Upper lobe of left lung (tissue), 6 donors: ENCODE measurements at regions not wholly inside any gene's neighbourhood (a gene's known extent, or its start where the extent isn't known, plus 50 kb on each side); places are given as distances from the start of the nearest gene placed in this dataset.
A peak's percentile ranks its signal among the peaks of the same experiment; 100 is the strongest.

Experiments used
- ATAC-seq, 2 donors: fragments of 200-7000 bp; cut with Tn5 transposase; one replicate each; pipeline ENCODE4 v1.9.1; 2022; ENCODE audit warnings: mild to moderate bottlenecking in 2 of 2, moderate library complexity in 2 of 2; ENCODE audit not compliant: low FRiP score in 2 of 2
- DNase-seq, 2 donors: peaks; one replicate each; pipeline ENCODE4 v3.0.0-alpha.2; 2019 to 2020
- H3K27ac ChIP-seq, 4 donors: fragments of 200-600 bp; sonication (generic); one replicate each; pipeline ENCODE4 v1.5.1; 2016 to 2019
- H3K27me3 ChIP-seq, 4 donors: fragments of 200-600 bp; sonication (generic); one replicate each; pipeline ENCODE4 v1.5.1; 2017 to 2019
- H3K36me3 ChIP-seq, 4 donors: fragments of 200-600 bp; sonication (generic); one replicate each; pipeline ENCODE4 v1.5.1; 2016 to 2019
- H3K4me1 ChIP-seq, 4 donors: fragments of 200-600 bp; sonication (generic); one replicate each; pipeline ENCODE4 v1.5.1; 2018 to 2019
- H3K4me3 ChIP-seq, 4 donors: fragments of 200-600 bp; sonication (generic); one replicate each; pipeline ENCODE4 v1.5.1; 2017 to 2019; ENCODE audit warnings: mild to moderate bottlenecking in 2 of 4, moderate library complexity in 1 of 4
- H3K9me3 ChIP-seq, 4 donors: fragments of 200-600 bp; sonication (generic); one replicate each; pipeline ENCODE4 v1.5.1; 2018 to 2019
- CTCF ChIP-seq, 6 experiments: fragments of 450-650 bp in 4 of 6; fragments of 200-600 bp in 2 of 6; sonication (generic) in 2 of 6; IDR thresholded peaks; one replicate each; pipeline ENCODE4 v1.5.1; 2016 to 2019; ENCODE audit warnings: antibody characterized with exemption in 6 of 6
- EP300 ChIP-seq, 4 donors: sonication (generic); formaldehyde crosslinking; IDR thresholded peaks; one replicate each; pipeline ENCODE4 v1.5.1; 2017; ENCODE audit warnings: antibody characterized with exemption in 4 of 4, control low read depth in 2 of 4
- POLR2A ChIP-seq, 4 donors: fragments of 450-650 bp; IDR thresholded peaks; one replicate each; pipeline ENCODE4 v1.5.1; 2016 to 2017; ENCODE audit warnings: antibody characterized with exemption in 4 of 4, mild to moderate bottlenecking in 2 of 4
- POLR2AphosphoS5 ChIP-seq, 2 donors: sonication (generic); formaldehyde crosslinking; IDR thresholded peaks; one replicate each; pipeline ENCODE4 v1.5.1; 2017; ENCODE audit warnings: antibody characterized with exemption in 2 of 2
- WGBS, 2 donors: methylation state at CpG; one replicate each; pipeline ENCODE4 v1.1.5; 2017 to 2018; 5-methylcytosine and 5-hydroxymethylcytosine counted together
- donor health status: DM: no; HTN: no; CAD: no; lungs with moderate emphysema.
- donor health status: DM: no; HTN: yes; CAD: no; lungs with severe emphysema.

GRCh38 chr16:14364112-14364385 lies 266.0 kb downstream of the PARN start:
- TF ChIP-seq EP300 (IDR thresholded peaks at IDR 0.05) = no peak
- TF ChIP-seq CTCF (IDR thresholded peaks at IDR 0.05) = no peak
- no peak for TF ChIP-seq POLR2AphosphoS5 (IDR thresholded peaks at IDR 0.05)
- no peak for TF ChIP-seq POLR2A (IDR thresholded peaks at IDR 0.05)
- H3K27ac ChIP-seq = peak overlapping the region in 3 of 4 donors; percentile 30 to 40 (median 39)
- no peaks in the 10 kb centered on the region for H3K36me3 ChIP-seq
- WGBS, 2 donors = 50 to 66% methylated on average over 4 of the region's 4 CpGs
- DNase-seq (no peak), ATAC-seq (no peak)
- H3K4me1 ChIP-seq = peaks cover 0 to 8% (median 3%) of the 10 kb centered on the region in 4 donors
- H3K9me3 ChIP-seq = no peaks in the 10 kb centered on the region
- peak overlapping the region in 3 of 4 donors; percentile 10 to 18 (median 17) for H3K4me3 ChIP-seq
- H3K27me3 ChIP-seq = no peaks in the 10 kb centered on the region

- TF ChIP-seq EP300 (IDR thresholded peaks at IDR 0.05) (no peak), POLR2A (IDR thresholded peaks at IDR 0.05) (no peak), POLR2AphosphoS5 (IDR thresholded peaks at IDR 0.05) (no peak), CTCF (IDR thresholded peaks at IDR 0.05) (no peak)
- DNase-seq (peak in 1 of 2 donors; percentile 39), ATAC-seq (no peak)
Observed at GRCh38 chr16:14362774-14363371, 267.2 kb downstream of the PARN start.

GRCh38 chr16:14360326-14361037 lies 269.6 kb downstream of the PARN start:
- no peaks in the 10 kb centered on the region for H3K9me3 ChIP-seq
- WGBS, 2 donors = 82 to 96% methylated on average over 6 to 8 of the region's 8 CpGs
- H3K36me3 ChIP-seq = no peaks in the 10 kb centered on the region
- DNase-seq = peak in 1 of 2 donors; percentile 20
- H3K4me3 ChIP-seq = no peak overlapping the region
- no peaks in the 10 kb centered on the region for H3K27me3 ChIP-seq
- no peak overlapping the region for H3K27ac ChIP-seq
- TF ChIP-seq CTCF (IDR thresholded peaks at IDR 0.05) = no peak
- peaks cover 0 to 8% (median 3%) of the 10 kb centered on the region in 4 donors for H3K4me1 ChIP-seq
- no peak for ATAC-seq

More at GRCh38 chr16:14362774-14363371, 267.2 kb downstream of the PARN start:
- H3K4me3 ChIP-seq = no peak overlapping the region
- H3K27me3 ChIP-seq = no peaks in the 10 kb centered on the region
- H3K4me1 ChIP-seq = peaks cover 0 to 8% (median 3%) of the 10 kb centered on the region in 4 donors
- 61 to 72% methylated on average over 20 of the region's 20 CpGs for WGBS, 2 donors
- H3K27ac ChIP-seq = no peak overlapping the region
- no peaks in the 10 kb centered on the region for H3K36me3 ChIP-seq
- H3K9me3 ChIP-seq = no peaks in the 10 kb centered on the region

GRCh38 chr16:14358697-14359305 lies 271.3 kb downstream of the PARN start:
- 59 to 62% methylated on average over 4 of the region's 4 CpGs for WGBS, 2 donors
- Histone ChIP-seq H3K9me3 (no peaks in the 10 kb centered on the region), H3K27ac (no peak overlapping the region), H3K27me3 (no peaks in the 10 kb centered on the region), H3K36me3 (no peaks in the 10 kb centered on the region), H3K4me3 (no peak overlapping the region), H3K4me1 (no peaks in the 10 kb centered on the region)
- TF ChIP-seq EP300 (IDR thresholded peaks at IDR 0.05) = no peak
- TF ChIP-seq POLR2AphosphoS5 (IDR thresholded peaks at IDR 0.05) = no peak
- TF ChIP-seq CTCF (IDR thresholded peaks at IDR 0.05) = no peak
- TF ChIP-seq POLR2A (IDR thresholded peaks at IDR 0.05) = no peak
- DNase-seq = peak in 1 of 2 donors; percentile 20
- no peak for ATAC-seq
